ENCODE measurements at regions not wholly inside any gene's neighbourhood (a gene's known extent, or its start where the extent isn't known, plus 50 kb on each side); places are given as distances from the start of the nearest gene placed in this dataset.

DNA sequence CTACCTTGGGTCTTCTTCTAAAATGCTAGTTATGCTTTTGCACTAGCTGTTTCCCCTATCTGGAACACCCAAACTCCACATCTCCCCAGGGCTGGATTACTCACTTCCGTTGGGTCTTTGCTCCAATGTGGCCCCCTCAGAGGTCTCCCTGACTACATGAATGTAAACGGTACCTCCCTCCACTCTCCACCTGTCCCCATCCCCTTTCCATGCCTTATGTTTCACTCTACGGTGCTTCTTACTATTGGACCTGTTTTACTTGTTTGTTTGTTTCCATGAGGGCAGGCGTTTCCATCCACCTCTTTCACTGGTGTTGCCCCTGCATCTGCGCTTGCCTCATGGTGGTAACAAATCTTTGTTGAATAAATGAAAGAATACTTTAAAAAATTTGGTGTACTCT lies 256.4 kb downstream of the SNAPC1 start:
- no peak for FAIRE-seq

- FAIRE-seq = no peak
Measured at GRCh38 chr14:62027958-62028357, 265.7 kb downstream of the SNAPC1 start.

DNA sequence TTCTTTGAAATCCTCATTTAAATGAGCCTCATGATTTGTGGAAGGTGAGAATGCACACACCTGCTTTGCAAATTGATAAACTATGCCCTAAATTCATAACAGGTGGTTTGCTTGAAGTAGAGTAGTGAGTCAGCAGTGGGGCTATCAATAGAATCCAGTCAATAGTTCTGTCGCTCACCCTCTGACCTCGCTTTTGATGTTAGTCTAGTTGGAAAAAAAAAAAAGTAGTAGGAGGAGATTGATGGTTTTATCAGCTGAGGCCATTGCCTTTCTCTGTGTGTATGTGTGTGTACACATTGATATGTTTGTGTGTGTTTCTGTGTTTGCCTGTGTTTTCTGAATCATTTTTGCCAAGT lies 267.3 kb downstream of the SNAPC1 start:
- no peak for FAIRE-seq

DNA sequence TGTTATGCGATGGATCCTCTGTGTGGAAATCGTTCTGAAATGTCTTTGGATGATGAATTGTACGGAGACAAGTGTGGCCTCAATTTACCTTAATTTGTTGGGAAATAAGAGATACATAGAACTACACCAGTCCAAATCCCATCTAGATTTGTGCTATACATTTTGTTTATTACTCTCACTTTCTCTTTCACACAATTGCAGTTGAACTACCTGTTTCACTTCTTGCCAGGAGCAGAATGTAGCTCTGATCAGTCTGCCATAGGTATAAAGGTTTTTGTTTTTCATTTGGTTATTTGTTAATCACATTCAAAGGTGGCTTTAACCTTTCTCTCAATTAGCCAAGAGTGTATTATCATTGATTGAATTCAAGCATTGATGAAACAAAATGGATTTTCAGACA lies 268.2 kb downstream of the SNAPC1 start:
- no peak for FAIRE-seq

GRCh38 chr14:62031504-62031903 lies 269.3 kb downstream of the SNAPC1 start:
- FAIRE-seq = no peak

DNA sequence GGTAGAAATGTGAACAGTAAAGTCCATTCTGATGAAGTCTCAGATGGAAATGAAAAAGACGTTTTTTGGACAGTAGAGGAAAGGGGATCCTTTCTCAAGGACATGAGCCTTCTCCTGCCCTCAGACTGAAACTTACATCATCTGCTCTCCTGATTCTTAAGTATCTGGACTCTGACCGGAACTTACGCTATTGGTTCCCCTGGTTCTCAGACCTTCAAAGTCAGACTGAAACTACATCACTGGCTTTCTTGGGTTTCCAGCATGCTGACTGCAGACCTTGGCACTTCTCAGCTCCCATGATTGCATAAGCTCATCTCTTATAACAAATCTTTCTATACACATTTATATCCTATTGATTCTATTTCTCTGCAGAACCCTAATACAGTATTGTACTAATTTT lies 291.0 kb downstream of the SNAPC1 start:
- FAIRE-seq = no peak

- FAIRE-seq = no peak
Measured at GRCh38 chr14:62056789-62057188, 294.6 kb downstream of the SNAPC1 start.

DNA sequence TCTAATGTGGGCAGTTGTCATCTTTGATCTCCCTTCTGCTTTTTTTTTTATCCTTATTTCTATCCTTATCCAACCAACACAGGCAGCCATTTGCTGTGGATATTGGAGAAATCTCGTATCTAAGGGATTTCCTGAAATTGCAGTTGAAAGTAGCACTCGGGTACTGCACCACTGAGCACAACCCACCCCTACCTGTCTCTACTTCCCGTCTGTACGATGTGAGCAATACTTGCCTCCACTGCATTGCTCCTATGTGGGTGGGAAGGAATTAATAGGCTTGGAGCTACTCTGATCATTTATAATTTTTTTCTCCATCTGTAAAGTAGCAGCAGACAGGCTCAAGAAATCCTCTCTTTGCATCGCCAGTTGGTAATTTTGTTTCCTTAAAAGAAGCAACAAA lies 300.4 kb downstream of the SNAPC1 start:
- FAIRE-seq = no peak

DNA sequence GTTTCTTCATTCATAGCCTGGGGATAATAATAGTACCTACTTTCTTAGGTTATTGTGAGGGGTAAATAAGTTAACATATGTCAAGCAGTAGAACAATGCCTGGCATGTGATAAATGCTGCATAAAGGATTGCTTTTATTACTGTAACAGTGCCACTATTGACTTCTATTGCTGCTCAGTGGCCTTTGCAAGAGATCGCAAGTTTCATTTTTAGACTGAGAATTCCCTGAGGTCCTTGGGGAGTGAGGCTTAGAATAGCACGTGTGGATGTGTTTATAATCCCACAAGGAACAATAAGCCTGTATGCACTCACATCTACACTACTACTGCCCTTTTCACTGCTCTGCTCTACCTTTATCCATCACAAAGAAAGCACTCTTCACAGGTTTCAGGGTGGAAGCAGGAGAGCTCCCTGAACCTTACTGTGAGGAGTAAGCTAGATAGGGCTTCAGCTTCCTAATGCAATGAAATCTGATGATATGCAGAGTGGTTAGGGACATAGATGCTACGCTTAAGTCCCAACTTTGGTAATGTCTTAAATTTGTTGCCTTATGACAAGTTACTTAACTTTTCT lies 302.6 kb downstream of the SNAPC1 start:
- no peak for FAIRE-seq

GRCh38 chr14:62066304-62066703 lies 304.1 kb downstream of the SNAPC1 start:
- FAIRE-seq = no peak

DNA sequence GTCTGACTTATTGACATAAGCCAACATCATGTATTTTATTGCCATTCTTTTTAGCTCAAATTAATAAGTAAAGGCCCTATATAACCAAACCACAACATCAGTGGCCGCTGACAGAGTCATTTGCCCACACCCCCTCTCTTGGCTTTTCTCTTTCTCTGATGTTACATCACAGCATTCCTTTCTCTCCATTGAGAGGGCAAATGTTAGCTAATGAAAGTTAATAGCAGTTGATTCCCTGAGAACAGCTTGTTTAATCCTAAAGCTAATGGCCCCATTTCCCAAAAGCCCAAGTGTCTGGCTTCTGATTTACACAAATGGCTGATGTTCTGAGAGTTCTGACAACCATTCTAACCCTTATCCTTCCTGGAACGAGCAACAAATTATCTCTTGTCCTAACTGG lies 308.8 kb downstream of the SNAPC1 start:
- no peak for FAIRE-seq

DNA sequence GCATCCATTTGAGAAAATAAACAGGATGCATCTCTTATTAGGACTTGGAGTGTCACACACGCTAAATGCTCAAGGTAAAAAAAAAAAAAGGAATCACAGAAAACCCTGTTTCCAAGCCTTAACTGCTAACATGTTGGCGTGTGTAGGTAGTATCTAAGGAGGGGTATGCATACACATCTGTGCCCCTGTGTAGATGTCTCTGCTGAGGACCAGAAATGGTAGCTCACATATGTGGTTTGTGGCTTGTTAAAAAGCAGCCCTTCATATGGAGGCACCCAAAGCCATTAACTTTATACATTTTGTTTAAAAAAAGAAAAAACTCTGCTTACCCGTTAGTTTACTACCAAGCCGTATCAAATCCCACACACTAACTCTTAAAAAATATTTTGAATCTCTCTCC lies 314.1 kb downstream of the SNAPC1 start:
- no peak for FAIRE-seq

GRCh38 chr14:62076825-62077605 lies 314.8 kb downstream of the SNAPC1 start:
- FAIRE-seq = no peak

DNA sequence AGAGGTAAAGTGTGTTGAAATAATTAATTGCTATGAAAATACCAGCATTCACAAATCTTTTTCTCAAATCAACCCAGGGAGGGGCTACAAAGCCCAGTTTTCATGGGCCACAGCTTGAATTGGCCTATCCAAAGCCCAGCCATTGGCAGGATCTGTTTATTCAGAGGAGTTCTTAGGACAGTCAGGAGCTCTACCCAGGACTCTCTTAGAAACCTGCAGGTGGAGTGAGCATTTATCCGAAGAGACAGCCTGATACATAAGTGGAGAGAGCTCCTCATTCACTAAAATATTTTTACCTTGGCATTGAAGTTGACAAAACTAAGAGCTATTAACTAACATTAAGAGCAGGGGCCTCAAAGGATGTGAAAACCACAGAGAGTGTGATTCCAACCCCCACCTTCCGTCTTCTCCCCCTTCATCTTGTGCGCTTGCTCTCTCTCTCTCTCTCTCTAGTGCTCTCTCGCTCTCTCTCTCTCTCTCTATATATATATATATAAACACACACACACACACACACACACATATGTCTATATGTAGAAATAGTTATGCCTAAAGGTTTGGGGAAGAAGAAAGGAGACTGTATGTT lies 315.5 kb downstream of the SNAPC1 start:
- no peak for FAIRE-seq

GRCh38 chr14:62079038-62079437 lies 316.8 kb downstream of the SNAPC1 start:
- no peak for FAIRE-seq

GRCh38 chr14:62081012-62081612 lies 318.9 kb downstream of the SNAPC1 start:
- FAIRE-seq = no peak

DNA sequence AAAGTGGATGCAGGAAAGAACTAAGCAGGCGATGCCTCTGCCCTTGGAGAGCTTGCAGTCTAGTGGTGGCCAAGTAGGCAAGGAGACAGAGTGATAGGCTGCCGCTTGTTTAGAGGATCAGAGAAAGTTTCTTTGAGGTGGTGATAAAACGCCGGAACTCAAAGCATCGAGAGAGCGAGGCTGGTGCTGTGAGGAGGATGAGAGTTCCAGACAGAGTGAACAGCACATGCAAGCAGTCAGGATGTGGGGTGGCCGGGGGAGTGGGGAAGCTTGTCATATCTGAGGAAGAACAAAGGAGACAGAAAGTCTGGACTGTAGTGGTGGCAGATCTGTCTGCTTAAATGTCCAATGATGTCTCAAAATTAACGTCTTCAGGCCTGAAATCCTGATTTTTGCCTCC lies 319.7 kb downstream of the SNAPC1 start:
- FAIRE-seq = no peak

DNA sequence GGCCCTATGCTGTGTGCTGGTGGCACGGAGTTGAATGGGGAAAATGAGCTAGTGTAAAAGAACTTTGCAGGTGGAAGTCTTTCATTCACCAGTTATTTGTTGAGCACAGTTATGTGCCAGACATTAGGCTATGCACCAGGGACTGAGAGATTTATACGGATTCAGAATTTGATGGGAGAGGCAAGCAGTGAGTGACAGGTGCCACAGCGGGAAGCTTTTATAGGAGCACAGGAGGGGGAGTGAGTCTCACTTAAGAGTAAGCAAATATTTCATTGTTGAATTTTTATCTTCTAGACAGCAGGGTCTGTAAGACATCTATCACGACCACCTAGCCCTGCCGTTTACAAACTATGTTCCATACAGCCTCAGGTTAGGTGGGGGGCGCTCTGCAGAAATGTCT lies 320.6 kb downstream of the SNAPC1 start:
- no peak for FAIRE-seq

DNA sequence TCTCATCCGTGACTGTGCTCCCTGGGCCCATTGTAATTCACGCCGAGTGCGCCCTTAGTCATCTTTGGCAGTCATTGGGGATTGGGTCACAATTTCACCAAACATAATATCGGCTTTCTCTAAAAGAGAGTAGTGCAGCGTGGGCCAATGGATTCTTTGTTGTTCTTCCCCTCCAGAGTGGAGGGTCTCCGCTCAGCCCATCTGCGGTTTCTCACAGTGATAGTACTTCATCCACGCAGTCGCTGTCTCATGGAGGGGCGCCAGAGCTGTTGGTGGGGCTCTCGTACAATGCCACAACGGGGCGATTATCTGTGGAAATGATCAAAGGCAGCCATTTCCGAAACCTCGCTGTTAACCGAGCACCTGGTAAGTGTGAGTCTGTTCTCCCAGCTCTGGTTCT lies 321.8 kb downstream of the SNAPC1 start:
- FAIRE-seq = no peak

GRCh38 chr14:62087191-62087590 lies 325.0 kb downstream of the SNAPC1 start:
- no peak for FAIRE-seq

GRCh38 chr14:62093736-62094135 lies 331.5 kb downstream of the SNAPC1 start:
- no peak for FAIRE-seq

GRCh38 chr14:62097072-62097471 lies 334.9 kb downstream of the SNAPC1 start:
- FAIRE-seq = no peak

- FAIRE-seq = no peak
Measured at GRCh38 chr14:62097824-62098223, 335.6 kb downstream of the SNAPC1 start.

DNA sequence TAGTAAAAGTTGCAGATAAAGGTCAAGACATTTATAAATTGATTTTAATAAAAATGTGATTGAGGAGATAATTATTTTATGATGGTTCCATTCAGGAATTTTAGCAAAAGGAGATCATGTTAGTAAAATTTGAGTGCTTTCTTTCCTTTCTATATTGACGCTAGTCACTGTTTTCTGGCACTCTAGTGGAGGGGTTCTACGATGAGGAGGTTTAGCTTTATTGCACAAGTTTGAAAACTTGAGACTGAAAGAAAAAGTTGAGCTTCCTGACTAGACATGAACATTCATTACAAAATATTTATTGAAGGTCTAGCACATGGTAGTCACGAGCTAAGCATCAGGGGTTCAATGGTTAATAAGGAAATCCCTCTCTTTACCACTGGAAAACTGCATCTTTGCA lies 336.1 kb downstream of the SNAPC1 start:
- no peak for FAIRE-seq

Data from endometrium (tissue), 2 donors.